GM19438 (cell line): ENCODE measurements at regions not wholly inside any gene's neighbourhood (a gene's known extent, or its start where the extent isn't known, plus 50 kb on each side); places are given as distances from the start of the nearest gene placed in this dataset.
"Not testable (repeated sequence)": the region's sequence is repeated elsewhere in the genome, so short reads cannot be mapped to it uniquely, and the experiment has no call there.

Experiments
- ATAC-seq: cut with Tn5 transposase; IDR thresholded peaks from one replicate; pipeline ENCODE4 v1.9.1; 2021; ENCODE audit warnings: low read depth; ENCODE audit not compliant: unreplicated experiment

- no peak for ATAC-seq
These were observed 329.2 kb upstream of the PRR16 start for GRCh38 chr5:120134944-120135343.

- no peak for ATAC-seq
These were observed 326.5 kb upstream of the PRR16 start for GRCh38 chr5:120137582-120137981.

DNA sequence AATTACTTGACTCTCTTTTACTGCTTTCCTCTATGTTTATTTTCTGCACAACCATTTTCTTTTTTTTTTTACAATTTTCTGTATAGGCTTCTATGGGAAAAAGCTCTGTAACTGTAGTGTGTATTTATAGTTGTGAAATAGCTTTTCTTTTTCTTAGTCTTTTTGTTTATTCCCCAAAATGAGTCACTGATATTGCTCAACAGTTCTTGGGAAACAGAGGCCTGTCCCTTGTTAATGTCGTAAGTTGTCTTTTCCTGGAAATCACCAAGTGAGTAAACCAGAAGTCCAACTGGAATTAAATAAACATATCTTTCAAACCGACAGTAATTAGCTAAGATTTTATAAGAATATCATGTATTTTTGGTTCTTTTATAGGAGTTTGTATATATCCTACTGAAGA is 325.1 kb upstream of the PRR16 start:
- no peak for ATAC-seq

DNA sequence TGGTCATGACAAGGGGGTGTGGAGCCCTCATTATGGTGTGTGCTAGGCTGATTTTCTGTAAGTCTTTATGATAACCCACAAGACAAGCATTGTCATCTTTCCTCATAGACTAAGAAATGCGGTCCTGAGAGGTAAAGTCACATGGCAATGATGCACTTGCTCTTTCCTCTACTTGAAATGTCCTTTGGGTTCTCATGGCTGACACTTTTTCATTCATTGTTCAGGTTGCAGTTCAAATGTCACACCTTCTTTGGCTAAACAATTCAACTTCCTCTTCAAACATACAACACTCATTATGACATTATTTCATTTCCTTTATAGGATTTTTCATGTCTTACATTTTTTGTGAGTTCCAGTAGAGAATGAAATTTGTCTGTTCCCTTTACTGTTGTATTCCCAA is 323.6 kb upstream of the PRR16 start:
- ATAC-seq: no peak

DNA sequence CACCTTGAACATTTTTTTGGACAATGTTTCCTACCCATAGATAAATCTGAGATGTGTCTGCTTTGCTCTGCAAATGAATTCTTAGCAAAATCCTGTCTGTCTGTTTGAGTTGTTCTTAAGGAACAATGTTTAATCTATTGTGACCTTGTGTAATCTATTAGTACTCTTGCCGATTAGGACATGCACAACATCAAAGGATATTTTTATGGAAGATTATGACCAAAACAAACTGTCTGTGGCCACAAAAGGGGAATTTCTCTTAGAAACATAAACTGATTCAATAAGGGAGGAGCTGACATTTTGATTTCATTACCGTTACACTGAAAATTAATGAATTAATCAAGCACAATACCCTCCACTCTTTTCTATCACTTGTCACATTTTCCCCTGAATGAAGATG is 323.0 kb upstream of the PRR16 start:
- no peak for ATAC-seq

DNA sequence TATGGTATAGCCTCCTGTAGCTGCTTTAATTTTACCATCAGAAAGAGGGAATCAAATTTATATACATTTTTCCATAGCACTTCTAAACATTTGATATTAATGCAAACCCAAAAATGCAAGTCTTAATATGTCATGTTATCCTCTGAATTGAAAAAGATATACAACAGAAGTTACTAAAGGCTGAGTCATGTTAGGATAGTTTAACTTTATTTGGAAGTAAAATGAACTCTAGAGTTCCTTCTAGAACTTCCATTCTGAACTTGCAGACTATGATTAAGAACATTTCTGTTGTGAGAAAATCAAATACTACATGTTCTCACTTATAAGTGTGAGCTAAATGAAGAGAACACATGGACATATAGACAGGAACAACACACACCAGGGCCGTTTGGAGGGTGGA is 317.3 kb upstream of the PRR16 start:
- ATAC-seq: no peak

GRCh38 chr5:120147911-120148310 is 316.2 kb upstream of the PRR16 start:
- not testable (repeated sequence) for ATAC-seq

DNA sequence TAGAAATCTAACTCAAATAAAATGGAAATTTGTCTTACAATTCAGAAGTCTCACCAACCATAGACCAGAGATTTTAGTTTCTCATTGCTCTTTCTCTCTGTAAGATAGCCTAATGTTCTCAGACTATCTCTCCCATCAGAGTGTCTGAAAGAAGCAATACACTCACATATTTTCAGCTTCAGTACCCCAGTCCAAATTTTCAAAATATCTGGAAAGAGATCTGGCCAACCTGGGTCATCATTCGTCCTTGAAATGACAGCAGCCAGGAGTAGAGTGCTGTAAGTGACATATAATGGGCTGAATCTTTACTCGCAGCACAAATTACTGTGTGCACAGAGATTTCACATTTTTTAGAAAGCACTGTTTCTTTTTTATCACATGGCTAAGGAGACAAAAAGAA is 313.3 kb upstream of the PRR16 start:
- ATAC-seq: no peak

DNA sequence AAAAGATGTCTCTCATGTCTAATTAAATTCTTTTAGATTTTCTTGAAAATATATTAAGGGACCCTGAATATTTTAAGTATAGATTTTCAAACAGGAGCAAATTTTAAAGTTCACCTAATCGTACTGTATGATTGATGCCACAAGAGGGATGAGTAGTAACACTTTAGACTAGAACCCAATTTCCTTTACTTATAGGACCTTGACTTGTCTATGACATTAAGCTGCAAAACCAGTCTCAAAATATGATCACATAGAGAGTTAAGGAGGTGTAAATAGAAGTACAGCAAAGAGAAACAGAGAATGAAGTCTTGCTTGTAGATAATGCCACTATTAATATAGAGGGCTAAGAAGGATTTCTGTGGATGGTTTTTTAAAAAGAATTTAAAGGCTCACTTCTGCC is 312.9 kb upstream of the PRR16 start:
- no peak for ATAC-seq

GRCh38 chr5:120151825-120152224 is 312.3 kb upstream of the PRR16 start:
- no peak for ATAC-seq

GRCh38 chr5:120152472-120152871 is 311.6 kb upstream of the PRR16 start:
- no peak for ATAC-seq

DNA sequence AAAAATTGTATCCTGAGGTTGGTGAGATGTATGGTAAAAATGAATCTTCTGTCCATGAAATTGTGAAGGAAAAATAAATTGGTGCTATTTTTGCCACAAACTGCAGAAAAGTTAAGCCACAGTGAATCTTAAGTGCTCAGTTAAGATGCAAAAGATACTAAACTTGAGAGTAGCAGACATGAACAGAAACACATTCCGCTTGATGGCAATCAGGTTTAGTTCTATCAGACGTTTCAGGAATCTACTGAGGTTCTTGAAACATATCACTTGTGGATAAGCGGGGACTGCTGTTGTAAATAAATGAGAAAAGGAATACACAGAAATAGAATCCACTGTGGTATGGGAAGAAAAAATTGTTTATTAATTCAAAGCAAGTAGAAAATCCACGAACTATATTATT is 311.2 kb upstream of the PRR16 start:
- ATAC-seq: no peak

GRCh38 chr5:120153551-120153950 is 310.5 kb upstream of the PRR16 start:
- no peak for ATAC-seq

DNA sequence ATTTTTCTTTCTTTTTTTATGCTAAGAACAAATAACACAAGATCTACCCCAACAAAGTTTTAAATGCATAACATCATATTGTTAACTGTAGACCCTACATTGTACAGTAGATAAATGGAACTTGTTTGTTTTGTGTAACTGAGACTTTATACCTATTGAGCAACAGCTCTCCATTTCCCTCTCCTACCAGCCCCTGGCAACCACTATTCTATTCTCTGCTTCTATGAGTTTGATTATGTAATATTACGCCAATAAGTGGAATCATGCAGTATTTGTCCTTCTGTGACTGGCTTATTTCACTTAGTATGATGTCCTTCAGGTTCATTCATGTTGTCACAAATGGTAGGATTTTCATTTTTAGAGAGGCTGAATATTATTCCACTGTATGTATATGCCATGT is 308.2 kb upstream of the PRR16 start:
- no peak for ATAC-seq

- ATAC-seq: no peak
These were observed 305.9 kb upstream of the PRR16 start for GRCh38 chr5:120158211-120158610.

DNA sequence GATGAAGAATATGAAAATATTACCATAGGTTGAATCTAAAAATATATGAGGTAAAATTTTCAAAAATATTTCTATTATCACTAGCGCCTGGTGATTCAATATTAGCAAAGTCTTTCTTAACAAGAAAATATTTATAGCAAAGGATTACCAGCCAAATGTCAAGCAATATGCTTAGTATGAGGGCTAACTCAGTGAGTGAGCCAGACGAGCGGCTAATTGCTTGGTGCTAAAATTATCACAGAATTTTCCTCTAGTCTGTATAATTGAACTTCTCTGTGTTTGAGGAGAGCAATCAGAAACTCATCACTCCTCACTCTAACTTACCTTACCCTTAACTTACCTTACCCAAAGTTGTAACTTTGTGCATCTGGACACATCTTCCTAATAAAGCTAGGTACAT is 304.9 kb upstream of the PRR16 start:
- no peak for ATAC-seq

DNA sequence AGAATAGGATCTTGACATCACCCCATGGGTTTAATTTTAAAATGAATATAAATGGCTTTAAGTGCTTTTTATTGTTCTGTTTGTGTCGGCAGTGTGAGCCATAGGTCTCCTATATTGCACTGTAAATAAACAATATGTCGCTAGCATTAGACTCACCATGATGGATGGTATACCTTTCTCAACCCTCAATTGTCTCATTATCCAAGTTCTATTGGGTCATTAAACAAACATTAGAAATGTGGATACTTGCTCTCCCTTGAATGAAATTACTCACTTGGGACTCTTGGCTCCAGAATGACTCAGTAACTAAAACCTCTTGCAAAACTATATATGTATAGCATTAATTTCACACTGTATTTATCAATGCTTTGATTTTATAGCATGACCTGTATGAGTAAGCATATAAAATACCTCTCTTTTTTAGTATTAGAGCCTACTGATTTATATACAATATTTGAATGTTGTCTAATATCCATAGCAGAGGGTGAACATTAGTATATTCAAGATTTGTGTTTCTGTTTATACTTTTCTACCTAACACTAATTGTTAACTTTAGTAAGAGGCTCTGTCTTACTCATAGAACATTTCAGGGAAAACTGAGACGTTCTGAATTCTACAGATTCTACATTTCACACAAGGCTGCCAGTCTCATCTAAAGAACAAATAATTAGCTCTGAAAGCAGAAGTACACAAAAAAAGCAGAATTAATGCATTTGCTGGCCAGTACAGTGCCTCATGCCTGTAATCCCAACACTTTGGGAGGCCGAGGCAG is 303.8 kb upstream of the PRR16 start:
- ATAC-seq: no peak

DNA sequence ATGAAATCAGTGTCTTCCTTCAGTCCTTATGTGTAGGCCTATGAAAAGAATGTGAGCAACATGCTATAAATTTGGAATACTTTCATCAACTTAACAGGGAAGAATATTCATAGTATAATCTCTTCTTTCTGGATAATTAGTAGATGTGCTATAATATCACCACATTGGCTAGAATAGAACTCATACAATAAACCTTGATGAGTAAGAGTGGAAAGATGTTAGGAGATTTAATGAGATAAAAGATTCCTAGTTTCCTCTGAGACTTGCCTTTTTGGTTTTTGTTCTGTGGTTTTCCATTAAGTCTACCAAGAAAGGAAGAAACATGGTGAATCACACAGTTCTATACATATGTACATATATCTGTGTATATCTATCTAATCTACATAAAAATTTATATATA is 301.8 kb upstream of the PRR16 start:
- ATAC-seq: no peak

- no peak for ATAC-seq
These were observed 300.1 kb upstream of the PRR16 start for GRCh38 chr5:120164037-120164436.

DNA sequence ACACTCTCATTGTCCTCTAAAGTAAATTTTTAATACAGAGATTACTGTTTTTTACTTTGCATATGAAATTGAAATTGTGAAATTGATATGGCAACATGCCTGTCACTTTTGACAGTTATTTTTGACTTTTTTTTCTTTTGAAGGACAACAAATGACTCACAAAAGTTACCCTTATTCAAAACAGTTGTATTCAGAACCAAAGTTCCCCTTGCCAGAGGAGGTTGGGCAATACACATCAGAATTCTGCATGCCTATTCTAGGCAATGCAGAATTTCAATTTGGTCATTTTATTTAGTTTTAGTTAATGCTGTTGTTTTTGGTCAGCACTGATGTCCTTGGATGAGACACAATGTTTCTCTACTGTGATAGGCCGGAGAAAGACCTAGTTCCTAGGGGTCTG is 299.1 kb upstream of the PRR16 start:
- no peak for ATAC-seq

GRCh38 chr5:120173125-120173524 is 291.0 kb upstream of the PRR16 start:
- no peak for ATAC-seq

DNA sequence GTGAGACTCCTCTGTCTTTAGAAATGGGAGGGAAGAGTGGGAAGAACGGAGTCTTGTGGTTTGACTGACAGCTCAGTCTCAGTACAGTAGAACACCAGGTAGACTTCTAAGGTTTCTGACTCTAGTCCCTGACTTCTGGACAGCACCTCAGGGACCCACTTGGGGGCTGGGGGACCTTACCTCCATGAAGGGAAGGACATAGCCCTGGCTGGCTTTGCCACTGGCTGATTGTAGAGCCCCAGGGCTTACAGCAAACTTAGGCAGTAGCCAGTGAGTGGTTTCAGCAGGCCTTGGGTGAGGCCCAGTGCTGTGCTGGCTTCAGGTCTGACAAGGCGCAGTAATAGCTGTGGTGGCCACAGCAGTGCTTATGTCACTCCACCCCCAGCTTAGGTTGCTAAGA is 290.0 kb upstream of the PRR16 start:
- no peak for ATAC-seq

GRCh38 chr5:120181238-120181637 is 282.9 kb upstream of the PRR16 start:
- not testable (repeated sequence) for ATAC-seq
